HEK293 (cell line): ENCODE measurements at regions not wholly inside any gene's neighbourhood (a gene's known extent, or its start where the extent isn't known, plus 50 kb on each side); places are given as distances from the start of the nearest gene placed in this dataset.

ENCODE experiments used
- CTCF ChIA-PET: fragments of 350-600 bp; formaldehyde crosslinking; extraction: SDS; loops from one replicate; lab custom pipeline; 2021; ENCODE audit warnings: antibody characterized with exemption; lab: Yijun Ruan, JAX
- POLR2A ChIA-PET: fragments of 300-600 bp; formaldehyde crosslinking; extraction: SDS; loops from one replicate; lab custom pipeline; 2020; ENCODE audit warnings: antibody characterized with exemption, inconsistent platforms; lab: Yijun Ruan, JAX
- H3K27ac ChIP-seq: fragments of 200-500 bp; sonication (Bioruptor generic); 2 replicates; pipeline ENCODE4 v1.5.1; 2014; ENCODE audit warnings: low read depth, low read length, control low read depth, inconsistent platforms; ENCODE audit errors: extremely low read depth
- H3K36me3 ChIP-seq, 2 experiments: fragments of 200-500 bp in 1 of 2; sonication (Bioruptor generic) in 1 of 2; 1 replicate in 1 of 2; 2 replicates in 1 of 2; pipeline ENCODE4 v1.5.1; 2014 to 2017; ENCODE audit warnings: inconsistent platforms in 2 of 2, low read length in 2 of 2; ENCODE audit not compliant: control insufficient read depth in 2 of 2, insufficient read depth in 1 of 2
- H3K4me1 ChIP-seq: fragments of 200-500 bp; sonication (Bioruptor generic); 2 replicates; pipeline ENCODE4 v1.5.1; 2014; ENCODE audit warnings: mild to moderate bottlenecking, low read length, inconsistent platforms; ENCODE audit not compliant: control insufficient read depth, insufficient read depth
- H3K4me3 ChIP-seq: 2 replicates; pipeline ENCODE4 v1.5.1; 2011; ENCODE audit warnings: low read depth, mild to moderate bottlenecking, control low read depth, low read length, moderate library complexity
- H3K9me3 ChIP-seq: fragments of 200-500 bp; sonication (Bioruptor generic); 2 replicates; pipeline ENCODE4 v1.5.1; 2014; ENCODE audit warnings: low read depth, low read length, inconsistent platforms; ENCODE audit not compliant: control insufficient read depth, insufficient read depth
- CTCF ChIP-seq: fragments of 450-650 bp; formaldehyde crosslinking; IDR thresholded peaks from 2 replicates; pipeline ENCODE4 v1.5.1; 2016; ENCODE audit warnings: missing biosample characterization, missing genetic modification characterization
- ELK4 ChIP-seq: IDR thresholded peaks from 2 replicates; pipeline ENCODE4 v1.6.1; 2011; ENCODE audit warnings: mild to moderate bottlenecking, low read depth, low read length, borderline replicate concordance
- MZF1 ChIP-seq: fragments of 450-650 bp; formaldehyde crosslinking; IDR thresholded peaks from 2 replicates; pipeline ENCODE4 v1.5.1; 2017; ENCODE audit warnings: missing biosample characterization, missing genetic modification characterization, borderline replicate concordance
- PRDM1 ChIP-seq: fragments of 450-650 bp; formaldehyde crosslinking; IDR thresholded peaks from 2 replicates; pipeline ENCODE4; 2016; ENCODE audit warnings: missing biosample characterization, missing genetic modification characterization
- SP2 ChIP-seq: fragments of 450-650 bp; formaldehyde crosslinking; IDR thresholded peaks from 2 replicates; pipeline ENCODE4 v1.5.1; 2016; ENCODE audit warnings: missing biosample characterization, missing genetic modification characterization
- ZBTB8A ChIP-seq: fragments of 450-650 bp; formaldehyde crosslinking; IDR thresholded peaks from 2 replicates; pipeline ENCODE4 v1.5.1; 2016; ENCODE audit warnings: missing biosample characterization, missing genetic modification characterization
- ZNF140 ChIP-seq: fragments of 450-650 bp; formaldehyde crosslinking; IDR thresholded peaks from 2 replicates; pipeline ENCODE4 v1.5.1; 2016; ENCODE audit warnings: missing biosample characterization, missing genetic modification characterization
- ZNF175 ChIP-seq: fragments of 450-650 bp; formaldehyde crosslinking; IDR thresholded peaks from 2 replicates; pipeline ENCODE4 v1.5.1; 2016; ENCODE audit warnings: missing biosample characterization, missing genetic modification characterization
- ZNF214 ChIP-seq: fragments of 450-650 bp; formaldehyde crosslinking; IDR thresholded peaks from 2 replicates; pipeline ENCODE4 v1.5.1; 2017; ENCODE audit warnings: missing biosample characterization, mild to moderate bottlenecking, missing genetic modification characterization, borderline replicate concordance
- ZNF221 ChIP-seq: fragments of 450-650 bp; formaldehyde crosslinking; IDR thresholded peaks from 2 replicates; pipeline ENCODE4 v1.5.1; 2017; ENCODE audit warnings: missing biosample characterization, missing genetic modification characterization, borderline replicate concordance
- ZNF274 ChIP-seq, 2 experiments: fragments of 200-500 bp in 1 of 2; fragments of 450-650 bp in 1 of 2; sonication (Bioruptor generic) in 1 of 2; formaldehyde crosslinking in 1 of 2; IDR thresholded peaks; 2 replicates each; pipeline versions ENCODE4 v1.5.1 to v1.6.1; 2014 to 2016; ENCODE audit warnings: borderline replicate concordance in 1 of 2, inconsistent platforms in 1 of 2, low read length in 1 of 2, missing biosample characterization in 1 of 2, missing genetic modification characterization in 1 of 2
- ZNF280C ChIP-seq: fragments of 450-650 bp; formaldehyde crosslinking; IDR thresholded peaks from 2 replicates; pipeline ENCODE4 v1.5.1; 2016; ENCODE audit warnings: missing biosample characterization, missing genetic modification characterization
- ZNF280D ChIP-seq: fragments of 450-650 bp; formaldehyde crosslinking; IDR thresholded peaks from 2 replicates; pipeline ENCODE4 v1.5.1; 2016; ENCODE audit warnings: missing biosample characterization, missing genetic modification characterization
- ZNF433 ChIP-seq: fragments of 450-650 bp; formaldehyde crosslinking; IDR thresholded peaks from 2 replicates; pipeline ENCODE4 v1.5.1; 2016; ENCODE audit warnings: missing biosample characterization, missing genetic modification characterization, low read depth
- ZNF473 ChIP-seq: fragments of 450-650 bp; formaldehyde crosslinking; IDR thresholded peaks from 2 replicates; pipeline ENCODE4 v1.5.1; 2017; ENCODE audit warnings: missing biosample characterization, missing genetic modification characterization
- ZNF521 ChIP-seq: fragments of 450-650 bp; formaldehyde crosslinking; IDR thresholded peaks from 2 replicates; pipeline ENCODE4 v1.5.1; 2017; ENCODE audit warnings: missing biosample characterization, mild to moderate bottlenecking, missing genetic modification characterization
- ZNF600 ChIP-seq: fragments of 450-650 bp; formaldehyde crosslinking; IDR thresholded peaks from 2 replicates; pipeline ENCODE4 v1.5.1; 2016; ENCODE audit warnings: missing biosample characterization, missing genetic modification characterization
- ZNF626 ChIP-seq: fragments of 450-650 bp; sonication (Bioruptor Pico); formaldehyde crosslinking; IDR thresholded peaks from 2 replicates; pipeline ENCODE4 v1.5.1; 2018; ENCODE audit warnings: missing biosample characterization, missing genetic modification characterization, inconsistent platforms
- ZNF654 ChIP-seq: fragments of 450-650 bp; formaldehyde crosslinking; IDR thresholded peaks from 2 replicates; pipeline ENCODE4 v1.5.1; 2016; ENCODE audit warnings: low read depth, missing biosample characterization, missing genetic modification characterization
- ZNF660 ChIP-seq: fragments of 450-650 bp; IDR thresholded peaks from 2 replicates; pipeline ENCODE4 v1.5.1; 2018; ENCODE audit warnings: missing biosample characterization, mild to moderate bottlenecking, missing genetic modification characterization
- ZNF692 ChIP-seq: fragments of 450-650 bp; formaldehyde crosslinking; IDR thresholded peaks from 2 replicates; pipeline ENCODE4 v1.5.1; 2016; ENCODE audit warnings: missing biosample characterization, missing genetic modification characterization
- ZNF701 ChIP-seq: fragments of 450-650 bp; formaldehyde crosslinking; IDR thresholded peaks from 2 replicates; pipeline ENCODE4 v1.5.1; 2016; ENCODE audit warnings: missing biosample characterization, missing genetic modification characterization
- ZNF707 ChIP-seq: fragments of 450-650 bp; formaldehyde crosslinking; IDR thresholded peaks from 2 replicates; pipeline ENCODE4 v1.5.1; 2016; ENCODE audit warnings: missing biosample characterization, missing genetic modification characterization
- ZNF791 ChIP-seq: fragments of 450-650 bp; formaldehyde crosslinking; IDR thresholded peaks from 2 replicates; pipeline ENCODE4 v1.5.1; 2016; ENCODE audit warnings: missing biosample characterization, missing genetic modification characterization
- ZSCAN18 ChIP-seq: fragments of 450-650 bp; formaldehyde crosslinking; IDR thresholded peaks from 2 replicates; pipeline ENCODE4 v1.5.1; 2016; ENCODE audit warnings: missing biosample characterization, missing genetic modification characterization
- ZSCAN23 ChIP-seq: fragments of 450-650 bp; formaldehyde crosslinking; IDR thresholded peaks from 2 replicates; pipeline ENCODE4 v1.5.1; 2016; ENCODE audit warnings: missing biosample characterization, missing genetic modification characterization

- Histone ChIP-seq H3K4me3 (no peak overlapping the region), H3K36me3 (no peaks in the 10 kb centered on the region)
- POLR2A ChIA-PET: no interaction called here
- TF ChIP-seq ZNF221 (tag by site-specific recombination) (no peak), ZNF473 (tag by site-specific recombination) (no peak), ZNF654 (no peak), ELK4 (no peak), ZNF600 (no peak), ZNF521 (tag by site-specific recombination) (no peak), ZNF626 (tag by site-specific recombination) (no peak), ZSCAN23 (tag by site-specific recombination) (no peak), ZNF214 (tag by site-specific recombination) (no peak), ZNF660 (tag by site-specific recombination) (no peak), ZNF707 (tag by site-specific recombination) (no peak), ZNF274 (IDR thresholded peaks at IDR 0.05; ENCODE audit: low read length) (no peak), ZNF274 (tag by site-specific recombination; IDR thresholded peaks at IDR 0.05; ENCODE audit: borderline replicate concordance) (no peak), MZF1 (no peak), ZNF280D (no peak), ZNF280C (tag by site-specific recombination) (no peak), ZNF692 (no peak), ZNF701 (no peak)
- TF ChIP-seq, all 188 proteins: peak for 0
- Histone ChIP-seq H3K4me1 (no peaks in the 10 kb centered on the region), H3K9me3 (no peaks in the 10 kb centered on the region), H3K27ac (no peak overlapping the region)
- CTCF ChIA-PET: no interaction called here
Observed at GRCh38 chr2:161049559-161049958, 110.7 kb upstream of the TANK start.

- ChIA-PET POLR2A (no interaction called here), CTCF (interaction anchor here (2.0 kb wide), 1 partner anchor 12 kb away, joined by 8 read pairs; no protein-coding TSS in a partner anchor)
- no peaks in the 10 kb centered on the region for H3K4me1 ChIP-seq
- no peaks in the 10 kb centered on the region for H3K36me3 ChIP-seq
- H3K4me3 ChIP-seq: no peak overlapping the region
- H3K27ac ChIP-seq: no peak overlapping the region
- H3K9me3 ChIP-seq: no peaks in the 10 kb centered on the region
- TF ChIP-seq ZNF140 (tag by site-specific recombination) (no peak), ZNF175 (tag by site-specific recombination) (no peak), ZNF791 (tag by site-specific recombination) (no peak), ZSCAN18 (tag by site-specific recombination) (no peak), ZBTB8A (tag by site-specific recombination) (no peak), ZNF433 (no peak), PRDM1 (no peak), SP2 (tag by site-specific recombination) (no peak), ZNF521 (tag by site-specific recombination) (no peak), CTCF (no peak)
Observed at GRCh38 chr2:161052214-161052613, 108.0 kb upstream of the TANK start.
